ENCODE measurements at regions not wholly inside any gene's neighbourhood (a gene's known extent, or its start where the extent isn't known, plus 50 kb on each side); places are given as distances from the start of the nearest gene placed in this dataset.

DNA sequence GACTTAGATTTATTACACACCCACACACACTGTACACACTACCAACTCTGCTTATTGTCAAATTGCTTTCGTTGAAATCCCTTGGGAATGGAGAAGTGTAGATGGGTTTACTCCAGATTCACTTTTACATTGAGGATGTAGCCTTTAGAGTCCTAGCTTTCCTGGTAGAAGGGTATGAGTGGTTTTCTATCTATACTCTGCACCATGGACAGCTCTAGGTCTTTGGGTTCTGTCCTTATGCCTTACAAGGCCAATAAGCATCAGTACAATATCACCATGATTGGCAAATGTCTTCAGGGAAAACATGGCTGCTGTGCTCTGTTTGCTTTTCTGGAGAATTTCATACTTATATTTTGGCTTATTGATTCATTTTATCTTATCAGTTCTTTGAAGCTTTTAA, 1063.9 kb downstream of the SLC6A15 start:
- Histone ChIP-seq H3K9me3 (ENCODE audit: control insufficient read depth, insufficient read depth, low read depth, low read length) (no peaks in the 10 kb centered on the region), H3K27ac (ENCODE audit: extremely low read depth, low read depth, low read length) (no peak overlapping the region), H3K36me3 (ENCODE audit: control insufficient read depth in 2 of 2, insufficient read depth in 1 of 2, low read length in 2 of 2) (no peaks in the 10 kb centered on the region), H3K4me1 (ENCODE audit: control insufficient read depth, insufficient read depth, low read length) (no peaks in the 10 kb centered on the region), H3K4me3 (ENCODE audit: low read depth, low read length) (no peak overlapping the region)
- ChIA-PET POLR2A (no interaction called here), CTCF (interaction anchor here (0.6 kb wide), 1 partner anchor 252 kb away, joined by 3 read pairs; no protein-coding TSS in a partner anchor)
- TF ChIP-seq, protein P1, sequence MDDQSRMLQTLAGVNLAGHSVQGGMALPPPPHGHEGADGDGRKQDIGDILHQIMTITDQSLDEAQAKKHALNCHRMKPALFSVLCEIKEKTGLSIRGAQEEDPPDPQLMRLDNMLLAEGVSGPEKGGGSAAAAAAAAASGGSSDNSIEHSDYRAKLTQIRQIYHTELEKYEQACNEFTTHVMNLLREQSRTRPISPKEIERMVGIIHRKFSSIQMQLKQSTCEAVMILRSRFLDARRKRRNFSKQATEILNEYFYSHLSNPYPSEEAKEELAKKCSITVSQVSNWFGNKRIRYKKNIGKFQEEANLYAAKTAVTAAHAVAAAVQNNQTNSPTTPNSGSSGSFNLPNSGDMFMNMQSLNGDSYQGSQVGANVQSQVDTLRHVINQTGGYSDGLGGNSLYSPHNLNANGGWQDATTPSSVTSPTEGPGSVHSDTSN (CRISPR knock-in tag; IDR thresholded peaks at IDR 0.05), result no peak
- TF ChIP-seq, protein P2, sequence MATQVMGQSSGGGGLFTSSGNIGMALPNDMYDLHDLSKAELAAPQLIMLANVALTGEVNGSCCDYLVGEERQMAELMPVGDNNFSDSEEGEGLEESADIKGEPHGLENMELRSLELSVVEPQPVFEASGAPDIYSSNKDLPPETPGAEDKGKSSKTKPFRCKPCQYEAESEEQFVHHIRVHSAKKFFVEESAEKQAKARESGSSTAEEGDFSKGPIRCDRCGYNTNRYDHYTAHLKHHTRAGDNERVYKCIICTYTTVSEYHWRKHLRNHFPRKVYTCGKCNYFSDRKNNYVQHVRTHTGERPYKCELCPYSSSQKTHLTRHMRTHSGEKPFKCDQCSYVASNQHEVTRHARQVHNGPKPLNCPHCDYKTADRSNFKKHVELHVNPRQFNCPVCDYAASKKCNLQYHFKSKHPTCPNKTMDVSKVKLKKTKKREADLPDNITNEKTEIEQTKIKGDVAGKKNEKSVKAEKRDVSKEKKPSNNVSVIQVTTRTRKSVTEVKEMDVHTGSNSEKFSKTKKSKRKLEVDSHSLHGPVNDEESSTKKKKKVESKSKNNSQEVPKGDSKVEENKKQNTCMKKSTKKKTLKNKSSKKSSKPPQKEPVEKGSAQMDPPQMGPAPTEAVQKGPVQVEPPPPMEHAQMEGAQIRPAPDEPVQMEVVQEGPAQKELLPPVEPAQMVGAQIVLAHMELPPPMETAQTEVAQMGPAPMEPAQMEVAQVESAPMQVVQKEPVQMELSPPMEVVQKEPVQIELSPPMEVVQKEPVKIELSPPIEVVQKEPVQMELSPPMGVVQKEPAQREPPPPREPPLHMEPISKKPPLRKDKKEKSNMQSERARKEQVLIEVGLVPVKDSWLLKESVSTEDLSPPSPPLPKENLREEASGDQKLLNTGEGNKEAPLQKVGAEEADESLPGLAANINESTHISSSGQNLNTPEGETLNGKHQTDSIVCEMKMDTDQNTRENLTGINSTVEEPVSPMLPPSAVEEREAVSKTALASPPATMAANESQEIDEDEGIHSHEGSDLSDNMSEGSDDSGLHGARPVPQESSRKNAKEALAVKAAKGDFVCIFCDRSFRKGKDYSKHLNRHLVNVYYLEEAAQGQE (tag by site-specific recombination; IDR thresholded peaks at IDR 0.05), result peak; percentile 39; the same call in 1 of the 2 replicates
- TF ChIP-seq ZNF341 (tag by site-specific recombination; IDR thresholded peaks at IDR 0.05; ENCODE audit: low read depth), result no peak

DNA sequence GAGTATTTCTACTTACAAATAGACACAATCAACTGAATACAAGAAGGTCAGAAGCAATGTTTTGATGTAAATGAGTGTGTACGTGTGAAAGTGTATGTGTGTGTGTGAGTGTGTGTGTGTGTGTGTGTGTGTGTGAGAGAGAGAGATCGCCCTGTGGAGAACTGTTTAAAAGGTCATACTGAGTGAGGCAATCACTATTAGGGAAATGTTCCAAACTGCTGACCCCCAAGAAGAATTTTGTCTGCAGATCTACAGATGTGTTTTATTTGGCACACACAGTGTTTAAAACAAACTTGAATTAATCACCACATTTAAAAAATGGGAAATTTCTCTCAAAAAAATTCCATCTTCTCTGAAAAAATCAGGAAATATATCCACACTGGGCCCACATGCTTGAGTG, 1069.1 kb downstream of the SLC6A15 start:
- no peaks in the 10 kb centered on the region for H3K4me1 ChIP-seq (ENCODE audit: control insufficient read depth, insufficient read depth, low read length)
- TF ChIP-seq SCRT2 (tag by site-specific recombination; IDR thresholded peaks at IDR 0.05), result no peak
- no peak overlapping the region for H3K27ac ChIP-seq (ENCODE audit: extremely low read depth, low read depth, low read length)
- H3K9me3 ChIP-seq (ENCODE audit: control insufficient read depth, insufficient read depth, low read depth, low read length), result no peaks in the 10 kb centered on the region
- H3K4me3 ChIP-seq (ENCODE audit: low read depth, low read length), result no peak overlapping the region
- no peaks in the 10 kb centered on the region for H3K36me3 ChIP-seq (ENCODE audit: control insufficient read depth in 2 of 2, insufficient read depth in 1 of 2, low read length in 2 of 2)
- ChIA-PET CTCF (no interaction called here), POLR2A (no interaction called here)

DNA sequence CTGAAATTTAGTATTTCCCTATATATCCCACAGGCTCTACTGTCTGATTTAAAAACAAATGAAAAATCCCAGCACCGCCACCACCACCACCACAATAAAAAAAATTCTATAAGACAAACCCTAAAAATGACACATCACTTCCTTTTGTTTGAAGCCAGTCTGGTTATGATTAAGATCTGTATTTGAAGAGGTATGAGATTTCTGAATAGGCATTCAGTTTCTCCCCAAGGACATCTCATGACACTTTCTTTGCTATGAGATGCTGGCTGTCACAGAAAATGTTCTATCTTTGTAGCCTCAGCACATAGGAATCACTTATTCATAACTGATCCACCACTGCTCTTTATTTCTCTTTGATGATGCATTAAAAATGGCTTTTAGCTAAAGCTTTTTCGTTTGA, 1071.0 kb downstream of the SLC6A15 start:
- Histone ChIP-seq H3K9me3 (ENCODE audit: control insufficient read depth, insufficient read depth, low read depth, low read length) (no peaks in the 10 kb centered on the region), H3K4me3 (ENCODE audit: low read depth, low read length) (no peak overlapping the region), H3K4me1 (ENCODE audit: control insufficient read depth, insufficient read depth, low read length) (no peaks in the 10 kb centered on the region), H3K36me3 (ENCODE audit: control insufficient read depth in 2 of 2, insufficient read depth in 1 of 2, low read length in 2 of 2) (no peaks in the 10 kb centered on the region), H3K27ac (ENCODE audit: extremely low read depth, low read depth, low read length) (no peak overlapping the region)
- TF ChIP-seq SP7 (tag by site-specific recombination; IDR thresholded peaks at IDR 0.05) (no peak), GLI2 (tag by site-specific recombination; IDR thresholded peaks at IDR 0.05; ENCODE audit: borderline replicate concordance, low read depth) (no peak)
- ChIA-PET POLR2A (no interaction called here), CTCF (interaction anchor here (0.7 kb wide), 1 partner anchor 18 kb away, joined by 4 read pairs; no protein-coding TSS in a partner anchor)

DNA sequence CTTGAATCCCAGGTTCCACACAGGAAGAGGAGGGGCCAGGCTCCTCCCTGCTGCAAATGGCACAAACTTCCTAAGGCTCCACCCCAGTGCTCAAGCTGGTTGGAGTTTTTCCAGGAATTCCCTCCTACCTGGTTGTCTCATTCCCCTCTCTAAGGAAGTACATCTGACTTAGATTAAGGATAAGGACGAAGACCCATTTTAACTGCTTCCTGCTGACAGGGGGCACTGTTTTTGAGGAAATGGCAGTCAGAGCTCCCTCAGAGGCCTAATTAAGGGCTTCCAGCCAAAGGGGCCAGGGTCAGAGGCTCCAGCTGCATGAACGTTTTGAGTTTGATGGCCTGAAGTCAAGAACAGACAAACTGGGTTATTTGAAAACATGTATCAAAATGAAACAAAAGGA, 1084.7 kb downstream of the SLC6A15 start:
- no peak overlapping the region for H3K27ac ChIP-seq (ENCODE audit: extremely low read depth, low read depth, low read length)
- no peaks in the 10 kb centered on the region for H3K4me1 ChIP-seq (ENCODE audit: control insufficient read depth, insufficient read depth, low read length)
- H3K36me3 ChIP-seq (ENCODE audit: control insufficient read depth in 2 of 2, insufficient read depth in 1 of 2, low read length in 2 of 2), result no peaks in the 10 kb centered on the region
- H3K4me3 ChIP-seq (ENCODE audit: low read depth, low read length), result no peak overlapping the region
- ChIA-PET POLR2A (no interaction called here), CTCF (interaction anchor here (0.6 to 1.4 kb wide), 4 partner anchors 130 to 1047 kb away, joined by 3 to 4 read pairs (median 3); no protein-coding TSS in a partner anchor)
- H3K9me3 ChIP-seq (ENCODE audit: control insufficient read depth, insufficient read depth, low read depth, low read length), result no peaks in the 10 kb centered on the region
- TF ChIP-seq KLF10 (tag by site-specific recombination; IDR thresholded peaks at IDR 0.05) (no peak), ZNF37A (tag by site-specific recombination; IDR thresholded peaks at IDR 0.05) (no peak), ZNF776 (tag by site-specific recombination; IDR thresholded peaks at IDR 0.05; ENCODE audit: borderline replicate concordance) (no peak), WT1 (tag by site-specific recombination; IDR thresholded peaks at IDR 0.05) (no peak), PRDM1 (tag by site-specific recombination; IDR thresholded peaks at IDR 0.05) (no peak), ZNF140 (tag by site-specific recombination; IDR thresholded peaks at IDR 0.05) (no peak), ZNF423 (tag by site-specific recombination; IDR thresholded peaks at IDR 0.05) (no peak), ZNF354C (tag by site-specific recombination; IDR thresholded peaks at IDR 0.05; ENCODE audit: borderline replicate concordance, low read depth) (no peak), ZNF677 (tag by site-specific recombination; IDR thresholded peaks at IDR 0.05) (no peak), ZNF777 (tag by site-specific recombination; IDR thresholded peaks at IDR 0.05; ENCODE audit: borderline replicate concordance) (no peak), ZNF768 (tag by site-specific recombination; IDR thresholded peaks at IDR 0.05) (no peak), ZNF16 (tag by site-specific recombination; IDR thresholded peaks at IDR 0.05; ENCODE audit: low read depth) (no peak), RBAK (tag by site-specific recombination; IDR thresholded peaks at IDR 0.05) (no peak), KLF9 (tag by site-specific recombination; IDR thresholded peaks at IDR 0.05; ENCODE audit: low read depth) (no peak)
- TF ChIP-seq, protein P2 (tag by site-specific recombination; IDR thresholded peaks at IDR 0.05), result no peak
